ENCODE measurements at regions not wholly inside any gene's neighbourhood (a gene's known extent, or its start where the extent isn't known, plus 50 kb on each side); places are given as distances from the start of the nearest gene placed in this dataset.
"Not testable (repeated sequence)": the region's sequence is repeated elsewhere in the genome, so short reads cannot be mapped to it uniquely, and the experiment has no call there.

- TF ChIP-seq, protein P1, sequence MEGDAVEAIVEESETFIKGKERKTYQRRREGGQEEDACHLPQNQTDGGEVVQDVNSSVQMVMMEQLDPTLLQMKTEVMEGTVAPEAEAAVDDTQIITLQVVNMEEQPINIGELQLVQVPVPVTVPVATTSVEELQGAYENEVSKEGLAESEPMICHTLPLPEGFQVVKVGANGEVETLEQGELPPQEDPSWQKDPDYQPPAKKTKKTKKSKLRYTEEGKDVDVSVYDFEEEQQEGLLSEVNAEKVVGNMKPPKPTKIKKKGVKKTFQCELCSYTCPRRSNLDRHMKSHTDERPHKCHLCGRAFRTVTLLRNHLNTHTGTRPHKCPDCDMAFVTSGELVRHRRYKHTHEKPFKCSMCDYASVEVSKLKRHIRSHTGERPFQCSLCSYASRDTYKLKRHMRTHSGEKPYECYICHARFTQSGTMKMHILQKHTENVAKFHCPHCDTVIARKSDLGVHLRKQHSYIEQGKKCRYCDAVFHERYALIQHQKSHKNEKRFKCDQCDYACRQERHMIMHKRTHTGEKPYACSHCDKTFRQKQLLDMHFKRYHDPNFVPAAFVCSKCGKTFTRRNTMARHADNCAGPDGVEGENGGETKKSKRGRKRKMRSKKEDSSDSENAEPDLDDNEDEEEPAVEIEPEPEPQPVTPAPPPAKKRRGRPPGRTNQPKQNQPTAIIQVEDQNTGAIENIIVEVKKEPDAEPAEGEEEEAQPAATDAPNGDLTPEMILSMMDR (IDR thresholded peaks at IDR 0.05): not testable (repeated sequence)
- not testable (repeated sequence) for TF ChIP-seq POLR2A (IDR thresholded peaks at IDR 0.05)
Measured at GRCh38 chr9:67248967-67249366, 256.6 kb upstream of the SPATA31A3 start.

Measured in heart left ventricle (tissue), 13 donors.